ENCODE measurements at regions not wholly inside any gene's neighbourhood (a gene's known extent, or its start where the extent isn't known, plus 50 kb on each side); places are given as distances from the start of the nearest gene placed in this dataset.

DNA sequence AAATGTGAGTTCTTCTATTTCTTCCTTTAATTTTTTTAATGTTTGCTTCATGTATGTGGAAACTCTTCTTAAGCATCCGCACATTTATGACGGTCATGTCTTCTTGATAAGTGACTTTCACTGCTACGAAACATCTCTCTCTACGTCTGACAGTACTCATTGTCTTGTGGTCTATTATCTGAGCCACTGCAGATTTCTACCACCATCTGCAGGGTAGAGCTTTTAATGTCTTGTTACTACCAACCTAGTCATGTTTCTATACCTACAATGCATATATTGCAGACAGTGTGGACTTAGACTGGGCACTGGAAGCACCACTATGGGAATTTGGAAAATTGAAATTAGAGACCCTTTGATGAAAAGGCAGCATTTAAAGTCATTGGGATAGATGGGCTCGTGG, 75.4 kb upstream of the ARHGEF7 start:
- FAIRE-seq = no peak
- DNase-seq (ENCODE audit: low spot score in 2 of 2) = no peak

DNA sequence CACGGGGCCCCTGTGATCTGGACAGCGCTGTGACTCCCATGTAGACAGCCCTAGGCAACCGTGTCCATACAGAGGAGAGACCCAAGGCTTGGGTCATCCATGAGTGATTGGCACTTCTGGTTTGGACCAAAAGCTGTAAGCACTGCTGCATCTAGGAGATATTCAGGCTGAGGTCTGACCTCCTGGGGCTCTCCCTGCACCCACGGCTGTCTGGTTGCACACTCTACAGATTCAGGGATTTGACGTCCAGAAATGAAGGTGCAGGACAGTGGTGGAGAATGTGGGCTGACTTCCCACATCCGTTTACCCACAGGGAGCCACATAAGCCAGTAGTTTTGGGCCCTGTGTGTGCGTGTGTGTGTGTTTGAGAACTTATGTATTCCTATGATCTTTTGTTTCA, 76.2 kb upstream of the ARHGEF7 start:
- FAIRE-seq (no peak), DNase-seq (ENCODE audit: low spot score in 2 of 2) (no peak)

DNA sequence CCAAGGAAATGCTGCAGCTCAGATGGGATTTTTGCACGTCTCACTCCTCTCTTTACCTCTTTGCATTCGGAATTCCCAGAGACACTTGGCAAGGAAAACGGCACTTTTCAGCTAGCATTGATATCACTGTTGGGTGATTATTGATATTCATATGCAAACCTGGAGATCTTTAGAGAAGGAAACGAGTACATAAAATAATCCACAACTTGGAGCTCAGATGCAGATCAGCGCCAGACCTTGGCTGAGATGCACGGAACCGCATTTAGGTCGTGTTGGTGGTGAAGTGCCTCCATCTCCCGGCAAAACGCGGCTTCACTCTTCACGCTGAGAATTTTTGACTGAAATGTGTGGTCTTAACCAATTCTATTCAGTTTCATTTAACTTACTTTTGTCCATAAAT, 77.2 kb upstream of the ARHGEF7 start:
- FAIRE-seq = no peak
- no peak for DNase-seq (ENCODE audit: low spot score in 2 of 2)

- DNase-seq (ENCODE audit: low spot score in 2 of 2) (no peak), FAIRE-seq (no peak)
Measured at GRCh38 chr13:111036665-111037064, 78.4 kb upstream of the ARHGEF7 start.

GRCh38 chr13:111035861-111036260, 79.2 kb upstream of the ARHGEF7 start:
- FAIRE-seq (no peak), DNase-seq (ENCODE audit: low spot score in 2 of 2) (no peak)

DNA sequence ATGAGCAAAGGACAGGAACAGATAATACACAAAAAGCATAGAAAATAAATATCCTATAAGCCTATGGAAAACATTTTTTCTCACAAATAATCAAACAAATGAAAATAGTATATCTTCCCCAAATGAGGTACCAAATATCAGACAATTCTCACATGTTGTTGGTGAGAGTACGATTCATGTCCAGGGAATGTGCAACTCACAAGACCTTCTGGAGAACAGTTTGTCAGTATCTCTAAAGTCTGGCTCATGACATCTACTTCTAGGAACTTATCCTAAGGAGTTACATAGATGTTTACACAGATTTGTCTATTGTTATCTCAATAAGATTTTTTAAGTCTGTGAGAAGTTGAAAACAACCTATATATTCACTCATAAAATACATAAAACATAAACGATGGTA, 80.3 kb upstream of the ARHGEF7 start:
- no peak for FAIRE-seq

GRCh38 chr13:111033172-111034130, 81.7 kb upstream of the ARHGEF7 start:
- no peak for FAIRE-seq
- DNase-seq (ENCODE audit: low spot score in 2 of 2) = no peak

More for the DNA sequence above, 80.3 kb upstream of the ARHGEF7 start:
- DNase-seq (ENCODE audit: low spot score in 2 of 2) = no peak

DNA sequence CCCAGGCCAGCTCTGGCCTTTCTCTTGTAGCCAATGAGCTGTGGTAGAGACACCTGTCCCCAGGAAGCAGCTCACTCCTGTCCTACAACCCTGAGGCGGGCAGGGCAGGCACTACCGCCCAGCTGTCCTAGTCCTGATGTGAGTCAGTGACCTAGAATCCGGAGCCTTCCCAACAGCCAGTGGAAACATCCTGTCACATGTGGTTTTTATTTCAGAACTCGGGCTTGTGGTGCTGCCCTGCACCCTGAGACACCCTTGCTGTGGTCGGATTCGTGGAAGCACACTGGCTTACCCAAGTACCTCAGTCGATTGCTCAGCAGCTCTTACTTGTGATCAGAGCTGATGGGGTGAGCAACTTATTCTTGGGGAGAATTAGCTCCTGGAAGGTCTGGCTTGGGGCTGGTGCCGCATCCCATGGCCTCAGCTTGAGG, 83.6 kb upstream of the ARHGEF7 start:
- no peak for DNase-seq (ENCODE audit: low spot score in 2 of 2)
- no peak for FAIRE-seq

DNA sequence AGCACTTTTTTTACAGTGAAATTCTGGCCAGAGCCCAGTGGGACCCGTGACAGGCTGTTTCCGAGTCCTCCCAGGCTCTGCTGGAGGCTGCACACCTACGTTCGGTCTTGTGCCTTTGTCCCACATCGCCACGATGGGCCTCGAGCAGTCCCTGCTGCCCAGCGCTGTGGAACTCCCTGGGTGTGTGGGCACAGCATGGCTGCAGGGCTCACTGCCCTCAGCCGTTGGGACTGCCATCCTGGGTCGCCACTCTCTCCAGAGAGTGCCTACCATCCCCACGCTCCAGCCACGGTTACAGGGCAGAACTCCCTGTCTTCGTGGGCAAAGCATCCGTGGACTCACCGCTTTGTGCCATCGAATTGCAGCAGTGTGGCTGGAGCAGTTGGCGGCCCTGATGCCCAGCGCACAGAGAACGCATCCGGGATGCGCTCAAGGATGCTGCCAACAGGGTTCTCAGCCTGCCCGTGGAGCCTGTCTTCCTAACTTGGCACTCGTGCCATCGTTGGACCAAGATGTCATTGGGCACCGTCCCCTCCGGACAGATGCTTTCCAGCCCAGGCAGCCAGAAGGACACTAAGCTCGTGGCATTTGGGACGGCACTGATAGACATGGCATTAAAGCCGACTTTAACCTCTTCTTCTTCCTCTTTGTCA, 85.0 kb upstream of the ARHGEF7 start:
- no peak for FAIRE-seq
- DNase-seq (ENCODE audit: low spot score in 2 of 2) = no peak

GRCh38 chr13:111027458-111028439, 87.4 kb upstream of the ARHGEF7 start:
- DNase-seq (ENCODE audit: low spot score in 2 of 2) (no peak), FAIRE-seq (no peak)

DNA sequence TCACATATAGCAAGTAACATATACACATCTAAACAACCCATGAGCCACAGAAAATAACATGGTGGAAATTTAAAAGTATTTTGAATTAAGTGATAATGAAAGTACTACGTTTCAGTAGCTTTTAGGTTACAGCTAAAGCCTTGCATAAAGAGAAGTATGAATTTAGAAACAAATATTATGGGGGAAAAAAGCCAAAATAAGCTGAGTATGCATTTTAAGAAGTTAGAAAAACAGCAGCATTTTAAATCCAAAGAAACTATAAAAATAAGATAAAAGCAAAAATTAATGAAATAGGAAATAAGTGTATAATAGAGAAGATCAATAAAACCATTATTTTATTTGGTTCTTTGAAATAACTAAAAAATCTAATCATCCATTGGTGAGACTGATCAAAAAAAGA, 89.8 kb upstream of the ARHGEF7 start:
- DNase-seq (ENCODE audit: low spot score in 2 of 2) (no peak), FAIRE-seq (no peak)

- FAIRE-seq (no peak), DNase-seq (ENCODE audit: low spot score in 2 of 2) (no peak)
Measured at GRCh38 chr13:111022886-111023285, 92.2 kb upstream of the ARHGEF7 start.

DNA sequence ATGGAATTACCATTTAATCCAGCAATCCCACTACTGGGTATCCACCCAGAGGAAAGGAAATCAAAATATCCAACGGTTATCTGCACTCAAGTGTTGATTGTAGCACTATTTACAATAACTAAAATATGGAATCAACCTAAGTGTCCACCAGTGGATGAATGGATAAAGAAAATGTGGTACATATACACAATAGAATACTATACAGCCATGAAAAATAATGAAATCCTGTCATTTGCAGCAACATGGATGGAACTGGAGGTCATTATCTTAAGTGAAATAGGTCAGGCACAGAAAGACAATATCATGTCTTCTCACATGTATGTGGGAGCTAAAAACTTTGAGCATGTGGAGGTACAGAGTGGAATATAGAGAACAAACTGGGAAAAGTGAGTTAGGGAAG, 92.9 kb upstream of the ARHGEF7 start:
- DNase-seq (ENCODE audit: low spot score in 2 of 2) = no peak
- no peak for FAIRE-seq

DNA sequence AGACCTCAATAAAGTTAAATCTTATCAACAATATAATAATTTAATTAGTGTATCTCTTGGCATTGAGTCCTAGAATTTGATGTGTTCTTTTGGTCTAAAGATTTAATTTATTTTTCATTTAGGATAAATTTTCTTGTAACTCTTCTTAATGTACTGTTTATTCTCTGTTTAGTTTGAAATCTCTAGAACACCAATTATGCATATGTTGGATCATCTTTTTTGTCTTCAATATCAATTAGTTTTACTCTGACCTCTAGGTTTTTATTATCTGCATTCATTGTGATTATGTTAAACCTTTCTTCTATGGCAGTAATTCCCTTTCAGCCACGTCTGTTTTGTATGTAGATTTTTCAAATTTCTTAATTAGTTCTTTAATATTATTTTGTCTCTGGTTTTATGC, 93.8 kb upstream of the ARHGEF7 start:
- no peak for FAIRE-seq

GRCh38 chr13:111020546-111020945, 94.6 kb upstream of the ARHGEF7 start:
- DNase-seq (ENCODE audit: low spot score in 2 of 2) = no peak
- FAIRE-seq = no peak

More for the DNA sequence above, 93.8 kb upstream of the ARHGEF7 start:
- DNase-seq (ENCODE audit: low spot score in 2 of 2) = no peak

- no peak for FAIRE-seq
- DNase-seq (ENCODE audit: low spot score in 2 of 2) = no peak
Measured at GRCh38 chr13:111020021-111020420, 95.1 kb upstream of the ARHGEF7 start.

DNA sequence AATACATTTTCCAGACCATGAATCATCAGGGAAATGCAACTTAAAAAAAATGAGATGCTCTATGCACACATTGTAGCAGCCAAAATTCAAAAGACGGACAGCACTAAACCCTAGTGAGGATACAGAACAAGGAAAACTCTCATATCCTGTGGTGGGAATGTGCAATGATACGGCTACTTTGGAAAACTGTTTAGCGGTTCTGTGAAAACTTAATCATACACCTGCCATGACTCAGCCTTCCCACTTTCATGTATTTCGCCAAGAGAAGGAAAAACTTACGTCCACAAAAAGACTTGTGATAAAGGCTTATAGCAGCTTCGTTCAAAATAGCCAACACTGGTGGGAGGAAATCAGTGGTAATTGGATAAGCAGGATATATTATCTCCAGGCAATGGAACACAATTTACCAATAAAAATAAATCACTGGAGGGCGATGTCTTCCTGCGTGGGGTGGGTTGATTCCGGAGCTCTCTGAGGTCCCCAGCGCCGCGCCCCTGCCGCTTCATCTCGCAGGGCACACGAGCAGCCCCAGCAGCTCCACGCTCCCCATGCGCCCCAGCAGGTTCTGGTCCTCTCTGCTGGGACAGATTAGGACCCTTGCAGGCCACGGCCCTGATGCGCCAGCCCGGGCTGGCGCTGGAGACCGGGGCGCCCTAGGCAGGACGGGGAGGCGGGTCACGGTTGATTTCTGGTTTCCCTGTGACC, 97.2 kb upstream of the ARHGEF7 start:
- no peak for FAIRE-seq
- no peak for DNase-seq (ENCODE audit: low spot score in 2 of 2)

GRCh38 chr13:111013196-111013595, 98.3 kb upstream of the ANKRD10 start:
- FAIRE-seq (no peak), DNase-seq (ENCODE audit: low spot score in 2 of 2) (no peak)

GRCh38 chr13:111011899-111012298, 97.0 kb upstream of the ANKRD10 start:
- DNase-seq (ENCODE audit: low spot score in 2 of 2) = no peak
- no peak for FAIRE-seq

- DNase-seq (ENCODE audit: low spot score in 2 of 2) (no peak), FAIRE-seq (no peak)
Measured at GRCh38 chr13:111008351-111008750, 93.5 kb upstream of the ANKRD10 start.

Data from frontal cortex (tissue), 3 donors.